CD4-positive, alpha-beta T cell (primary cell): ENCODE measurements at regions not wholly inside any gene's neighbourhood (a gene's known extent, or its start where the extent isn't known, plus 50 kb on each side); places are given as distances from the start of the nearest gene placed in this dataset.

ENCODE experiments used
- ATAC-seq: fragments of 200-7000 bp; cut with Tn5 transposase; one replicate; pipeline ENCODE4 v1.10.0; 2022; ENCODE audit warnings: mild to moderate bottlenecking; ENCODE audit not compliant: poor library complexity
- CTCF ChIA-PET: fragments of 350-600 bp; sonication (Branson Sonifier 250); formaldehyde crosslinking; loops from one replicate; lab custom pipeline; 2021; ENCODE audit warnings: antibody characterized with exemption, inconsistent platforms; lab: Charles Lee
- POLR2A ChIA-PET: fragments of 350-600 bp; sonication (Branson Sonifier 250); formaldehyde crosslinking; loops from one replicate; lab custom pipeline; 2021; ENCODE audit warnings: antibody characterized with exemption, inconsistent platforms; lab: Charles Lee
- DNase-seq, 14 experiments: peaks; one replicate each; pipeline ENCODE4 v3.0.0-alpha.2; 2013 to 2020; ENCODE audit warnings: mixed read lengths in 2 of 14
- H3K27ac ChIP-seq, 2 donors: one replicate each; pipeline versions ENCODE4 v1.5.1 to v1.7.0; 2013; ENCODE audit warnings: low read length in 2 of 2, low read depth in 1 of 2, mild to moderate bottlenecking in 1 of 2
- H3K27me3 ChIP-seq, 2 experiments: 1 replicate in 1 of 2; 2 replicates in 1 of 2; pipeline versions ENCODE4 v1.6.1 to v1.7.0; 2013; ENCODE audit warnings: low read length in 2 of 2, control low read depth in 1 of 2, mild to moderate bottlenecking in 1 of 2, moderate library complexity in 1 of 2; ENCODE audit not compliant: insufficient read depth in 2 of 2, control insufficient read depth in 1 of 2
- H3K36me3 ChIP-seq: one replicate; pipeline ENCODE4 v1.6.1; 2013; ENCODE audit warnings: low read length, control low read depth; ENCODE audit not compliant: insufficient read depth
- H3K4me1 ChIP-seq: one replicate; pipeline ENCODE4 v1.6.1; 2013; ENCODE audit warnings: low read length, control low read depth; ENCODE audit not compliant: insufficient read depth
- H3K4me3 ChIP-seq: one replicate; pipeline ENCODE4 v1.5.1; 2013; ENCODE audit warnings: mild to moderate bottlenecking, low read length, moderate library complexity
- H3K9me3 ChIP-seq, 2 experiments: 1 replicate in 1 of 2; 2 replicates in 1 of 2; pipeline versions ENCODE4 v1.6.1 to v1.7.0; 2013; ENCODE audit warnings: low read length in 2 of 2, mild to moderate bottlenecking in 2 of 2, control low read depth in 1 of 2, moderate library complexity in 1 of 2; ENCODE audit not compliant: control insufficient read depth in 1 of 2, insufficient read depth in 1 of 2
- H3K27ac Mint-ChIP-seq: one replicate; pipeline ENCODE4 v1.8.0; 2020; ENCODE audit warnings: mixed read lengths
- H3K27me3 Mint-ChIP-seq: one replicate; pipeline ENCODE4 v1.8.0; 2021; ENCODE audit warnings: mixed read lengths
- H3K36me3 Mint-ChIP-seq: one replicate; pipeline ENCODE4 v1.8.0; 2021; ENCODE audit warnings: low read depth, mixed read lengths
- H3K4me1 Mint-ChIP-seq: one replicate; pipeline ENCODE4 v1.8.0; 2021; ENCODE audit warnings: low read depth, mixed read lengths
- H3K4me3 Mint-ChIP-seq: one replicate; pipeline ENCODE4 v1.8.0; 2020; ENCODE audit warnings: mild to moderate bottlenecking, mixed read lengths
- H3K9me3 Mint-ChIP-seq: one replicate; pipeline ENCODE4 v1.8.0; 2020; ENCODE audit warnings: mixed read lengths
- intact Hi-C, 2 experiments: fragments of 100-400 bp; cut with DNase I in 1 of 2; cut with micrococcal nuclease in 1 of 2; formaldehyde crosslinking; loops; one replicate each; pipeline versions ENCODE4 v1.15.1 to v1.9.0; 2023 to 2025; cut with DNase I, micrococcal nuclease
- TF ChIP-seq, protein P1 (sequence below): fragments of 200-600 bp; IDR thresholded peaks from one replicate; pipeline ENCODE4 v1.8.0; 2022; ENCODE audit warnings: antibody characterized with exemption, mild to moderate bottlenecking

DNA sequence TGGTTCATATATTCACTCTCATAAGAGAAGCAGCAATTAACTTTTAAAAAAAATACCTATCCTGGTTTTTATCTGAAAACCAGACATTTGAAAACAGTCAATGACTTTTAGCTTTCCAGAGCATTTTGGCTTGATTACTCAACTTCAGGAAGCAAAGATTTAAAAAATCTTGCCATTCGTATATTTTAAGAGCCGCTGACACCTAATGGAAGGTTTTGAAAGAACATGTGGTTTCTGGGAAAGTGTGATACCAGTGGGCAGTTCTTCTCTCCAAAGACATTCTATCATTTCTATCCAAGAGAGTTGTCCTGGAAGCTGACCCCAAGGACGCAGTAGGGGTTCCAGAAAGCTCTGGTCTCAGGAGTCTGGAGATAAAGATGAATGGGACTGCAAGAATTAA is 234.7 kb downstream of the TTC32 start:
- intact Hi-C loops, result no loop called here
- no peak overlapping the region for H3K4me3 Mint-ChIP-seq
- TF ChIP-seq, protein P1, sequence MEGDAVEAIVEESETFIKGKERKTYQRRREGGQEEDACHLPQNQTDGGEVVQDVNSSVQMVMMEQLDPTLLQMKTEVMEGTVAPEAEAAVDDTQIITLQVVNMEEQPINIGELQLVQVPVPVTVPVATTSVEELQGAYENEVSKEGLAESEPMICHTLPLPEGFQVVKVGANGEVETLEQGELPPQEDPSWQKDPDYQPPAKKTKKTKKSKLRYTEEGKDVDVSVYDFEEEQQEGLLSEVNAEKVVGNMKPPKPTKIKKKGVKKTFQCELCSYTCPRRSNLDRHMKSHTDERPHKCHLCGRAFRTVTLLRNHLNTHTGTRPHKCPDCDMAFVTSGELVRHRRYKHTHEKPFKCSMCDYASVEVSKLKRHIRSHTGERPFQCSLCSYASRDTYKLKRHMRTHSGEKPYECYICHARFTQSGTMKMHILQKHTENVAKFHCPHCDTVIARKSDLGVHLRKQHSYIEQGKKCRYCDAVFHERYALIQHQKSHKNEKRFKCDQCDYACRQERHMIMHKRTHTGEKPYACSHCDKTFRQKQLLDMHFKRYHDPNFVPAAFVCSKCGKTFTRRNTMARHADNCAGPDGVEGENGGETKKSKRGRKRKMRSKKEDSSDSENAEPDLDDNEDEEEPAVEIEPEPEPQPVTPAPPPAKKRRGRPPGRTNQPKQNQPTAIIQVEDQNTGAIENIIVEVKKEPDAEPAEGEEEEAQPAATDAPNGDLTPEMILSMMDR, result no peak
- POLR2A ChIA-PET, result no interaction called here
- peaks cover 20% of the 10 kb centered on the region for H3K27me3 Mint-ChIP-seq
- H3K27me3 ChIP-seq, result peaks cover 0 to 9% of the 10 kb centered on the region in 2 experiments
- no peaks in the 10 kb centered on the region for H3K4me1 Mint-ChIP-seq
- H3K4me1 ChIP-seq, result no peaks in the 10 kb centered on the region
- ATAC-seq (no peak), DNase-seq (no peak)
- H3K36me3 Mint-ChIP-seq, result no peaks in the 10 kb centered on the region
- no peak overlapping the region for H3K27ac Mint-ChIP-seq
- H3K9me3 Mint-ChIP-seq, result no peaks in the 10 kb centered on the region
- CTCF ChIA-PET, result no interaction called here
- H3K9me3 ChIP-seq, result no peaks in the 10 kb centered on the region
- H3K36me3 ChIP-seq, result no peaks in the 10 kb centered on the region
- no peak overlapping the region for H3K4me3 ChIP-seq
- no peak overlapping the region for H3K27ac ChIP-seq

DNA sequence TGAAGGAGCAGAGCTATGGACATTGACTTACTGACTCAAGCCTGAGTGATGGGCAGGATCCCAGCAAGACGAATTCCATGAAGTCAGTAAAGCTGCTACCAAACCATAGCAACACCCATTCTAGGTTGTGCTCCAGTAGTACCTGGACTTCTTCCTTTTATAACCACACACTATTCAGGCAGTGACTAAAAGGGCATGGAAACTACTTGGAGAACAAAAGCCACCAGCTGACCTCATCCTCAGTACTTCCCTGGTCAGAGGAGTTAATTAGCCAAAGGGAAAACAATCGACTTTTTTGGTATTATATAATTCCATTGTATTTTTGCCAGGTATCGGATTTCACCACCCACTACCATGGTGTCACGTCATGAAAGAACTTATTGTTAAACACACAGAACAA is 237.1 kb downstream of the TTC32 start:
- Mint-ChIP-seq H3K9me3 (no peaks in the 10 kb centered on the region), H3K4me3 (no peak overlapping the region), H3K4me1 (no peaks in the 10 kb centered on the region), H3K36me3 (no peaks in the 10 kb centered on the region), H3K27me3 (peaks cover 9% of the 10 kb centered on the region), H3K27ac (no peak overlapping the region)
- Histone ChIP-seq H3K4me1 (no peaks in the 10 kb centered on the region), H3K9me3 (no peaks in the 10 kb centered on the region), H3K4me3 (no peak overlapping the region), H3K27ac (no peak overlapping the region), H3K36me3 (no peaks in the 10 kb centered on the region), H3K27me3 (peaks cover 0 to 3% of the 10 kb centered on the region in 2 experiments)
- DNase-seq (no peak), ATAC-seq (no peak)
- ChIA-PET CTCF (no interaction called here), POLR2A (no interaction called here)
- TF ChIP-seq, protein P1, result no peak
- intact Hi-C loops, result no loop called here

DNA sequence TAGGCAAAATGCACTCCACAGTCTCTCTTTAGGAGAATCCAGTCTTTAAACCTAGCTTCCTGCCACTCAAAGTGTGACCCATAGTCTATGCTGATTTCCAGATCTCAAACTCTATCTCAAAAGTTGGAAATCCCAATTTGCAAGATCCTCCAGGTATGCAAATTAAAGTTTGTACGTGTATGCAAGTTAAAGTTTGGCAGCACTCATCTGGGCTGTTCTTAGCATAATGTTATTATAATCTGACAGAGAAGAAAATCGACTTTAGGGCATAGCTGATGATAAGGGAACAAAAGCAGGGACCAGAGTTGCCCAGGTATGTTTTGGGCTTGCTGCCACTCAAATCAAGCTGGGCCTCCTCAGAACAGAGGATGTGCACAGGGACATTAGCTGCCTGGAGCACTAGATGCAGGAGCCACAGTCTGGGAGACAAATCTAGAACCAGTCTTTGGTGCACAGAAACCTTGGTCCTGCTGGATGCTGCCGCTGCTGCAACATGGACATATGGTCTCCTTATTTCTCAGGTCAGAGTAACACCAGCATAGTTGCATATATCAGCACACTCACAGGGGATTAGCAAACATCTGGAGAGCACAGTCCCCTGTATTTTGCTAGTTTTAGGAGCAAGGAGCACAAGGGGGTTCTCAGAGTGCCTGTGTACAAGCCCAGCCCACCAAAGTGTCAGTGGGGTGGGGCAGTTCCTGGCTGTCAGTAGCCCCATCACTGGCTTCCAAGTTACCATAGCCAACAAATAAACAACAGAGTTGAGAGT is 242.6 kb downstream of the TTC32 start:
- Histone ChIP-seq H3K27ac (no peak overlapping the region), H3K4me1 (no peaks in the 10 kb centered on the region), H3K36me3 (no peaks in the 10 kb centered on the region), H3K27me3 (peaks cover 0 to 3% of the 10 kb centered on the region in 2 experiments), H3K9me3 (no peaks in the 10 kb centered on the region), H3K4me3 (no peak overlapping the region)
- no peak for ATAC-seq
- no peak overlapping the region for H3K27ac Mint-ChIP-seq
- TF ChIP-seq, protein P1, result no peak
- intact Hi-C loops, result no loop called here
- no peak for DNase-seq
- H3K4me1 Mint-ChIP-seq, result no peaks in the 10 kb centered on the region
- no peaks in the 10 kb centered on the region for H3K27me3 Mint-ChIP-seq
- H3K36me3 Mint-ChIP-seq, result no peaks in the 10 kb centered on the region
- no peak overlapping the region for H3K4me3 Mint-ChIP-seq
- POLR2A ChIA-PET, result no interaction called here
- no peaks in the 10 kb centered on the region for H3K9me3 Mint-ChIP-seq
- CTCF ChIA-PET, result no interaction called here
